NCI-H748 (cell line): ENCODE measurements at regions not wholly inside any gene's neighbourhood (a gene's known extent, or its start where the extent isn't known, plus 50 kb on each side); places are given as distances from the start of the nearest gene placed in this dataset.
A peak's percentile ranks its signal among the peaks of the same experiment; 100 is the strongest.

ENCODE experiments used
- DNase-seq: peaks from one replicate; lab custom pipeline; 2025; ENCODE audit not compliant: unreplicated experiment; lab: John Stamatoyannopoulos, UW

DNA sequence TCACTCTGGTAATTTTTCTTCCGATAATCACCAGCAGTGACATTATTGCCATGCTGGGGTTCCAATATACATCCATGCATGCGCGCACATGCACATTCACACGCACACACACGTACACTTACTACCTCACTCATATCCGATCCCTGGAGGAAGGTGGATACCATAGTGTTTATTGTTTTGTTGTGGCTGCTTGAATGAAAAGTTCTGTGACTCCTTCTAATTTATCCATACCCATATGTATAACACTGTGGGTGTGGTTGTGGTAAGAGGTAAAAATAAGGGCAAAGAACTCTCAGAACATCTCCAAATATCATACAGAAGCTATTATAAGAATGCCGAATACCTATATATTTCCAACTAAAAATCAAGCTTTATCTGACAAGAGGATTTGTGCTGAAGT lies 407.8 kb upstream of the PODXL start:
- DNase-seq = no peak

DNA sequence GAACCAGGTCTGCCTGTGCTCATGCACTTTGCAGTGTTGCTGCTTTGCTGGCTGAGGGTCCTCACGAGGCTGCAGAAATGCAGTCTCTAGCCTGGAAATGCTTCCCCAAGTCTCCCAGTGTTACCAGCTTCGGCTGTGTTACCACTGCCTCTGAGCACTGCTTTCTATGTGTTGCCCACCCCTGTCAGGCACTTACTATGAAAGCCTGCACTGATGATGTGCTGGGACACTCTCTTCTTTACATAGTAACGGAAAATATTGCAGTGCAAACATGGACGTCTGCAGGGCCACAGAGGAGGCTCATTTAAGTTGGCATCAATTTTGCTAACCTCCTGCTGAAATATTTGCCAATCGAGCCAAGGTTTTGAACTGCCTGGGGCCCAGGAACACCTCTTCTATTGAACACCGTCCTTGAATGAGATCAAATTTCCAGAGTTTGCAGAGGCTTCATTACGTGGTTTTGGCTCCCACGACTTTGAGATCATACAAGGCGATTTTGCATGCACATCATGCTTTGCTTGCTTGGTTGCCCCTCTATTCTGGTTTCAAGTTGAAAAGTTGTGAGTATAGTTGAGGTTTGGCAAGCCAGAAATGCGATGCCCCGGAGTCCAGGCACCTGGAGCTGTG lies 404.7 kb upstream of the PODXL start:
- DNase-seq = peak; percentile 88

DNA sequence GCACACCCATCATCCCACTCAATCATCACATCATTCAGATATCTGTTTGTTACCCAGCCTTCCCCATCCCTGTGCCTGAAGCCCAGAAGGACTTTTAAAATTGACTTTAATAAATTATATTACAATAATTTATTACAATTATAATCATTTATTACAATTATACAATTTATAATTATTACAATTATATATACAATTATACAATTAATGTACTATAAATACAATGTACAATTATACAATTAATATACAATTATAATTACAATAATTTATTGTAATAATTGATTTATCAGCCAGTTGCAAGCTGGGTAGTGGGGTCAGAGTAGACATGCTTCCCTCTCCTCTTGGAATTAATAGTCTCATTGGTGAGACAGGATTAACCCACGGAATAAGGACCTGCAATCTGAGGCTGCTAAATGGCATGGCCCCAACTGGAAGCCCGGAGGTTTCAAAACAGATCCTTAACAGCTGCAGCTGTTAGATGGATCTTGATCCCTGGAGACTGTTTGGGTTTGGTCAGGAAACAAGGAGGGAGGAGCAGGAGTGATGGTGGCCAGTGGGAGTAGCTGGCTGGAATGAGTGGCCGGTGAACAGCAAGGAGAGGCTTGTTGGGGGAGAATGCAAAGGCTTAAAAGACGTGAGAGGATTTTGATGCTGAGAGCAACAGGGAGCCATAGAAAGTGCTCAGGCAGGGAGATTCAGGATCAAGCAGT lies 402.8 kb upstream of the PODXL start:
- no peak for DNase-seq

DNA sequence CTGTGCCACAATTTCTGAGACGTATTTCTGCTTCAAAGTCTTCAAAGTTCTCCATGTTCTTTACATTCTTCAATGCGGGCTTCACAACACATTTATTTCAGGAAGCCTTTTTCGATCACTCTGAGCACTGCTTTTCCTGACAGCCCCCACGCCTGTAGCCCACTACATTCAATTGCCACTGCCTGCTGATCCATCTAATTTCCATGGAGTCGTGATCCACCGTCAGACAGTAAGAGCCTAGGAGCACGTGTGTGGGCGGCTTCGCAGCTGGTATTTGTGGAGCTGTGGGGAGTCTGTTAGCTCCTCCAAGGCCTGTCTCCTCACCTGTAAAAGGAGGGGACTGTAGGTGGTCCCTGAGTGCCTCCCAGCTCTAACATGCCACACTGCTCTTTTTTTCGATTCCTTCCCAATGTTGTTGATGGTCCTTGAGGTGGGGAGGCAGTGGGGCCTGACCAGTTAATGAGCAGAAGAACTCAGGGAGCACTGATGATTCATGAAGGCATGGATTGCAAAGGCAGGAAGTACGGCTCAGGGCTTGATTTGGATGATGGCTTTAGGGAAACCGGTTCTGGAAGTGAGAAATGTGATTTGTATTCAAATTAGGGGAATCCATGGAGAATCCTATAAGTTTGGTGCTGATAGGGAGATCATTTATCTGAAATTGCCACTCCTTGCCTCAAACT lies 401.1 kb upstream of the PODXL start:
- DNase-seq = no peak

DNA sequence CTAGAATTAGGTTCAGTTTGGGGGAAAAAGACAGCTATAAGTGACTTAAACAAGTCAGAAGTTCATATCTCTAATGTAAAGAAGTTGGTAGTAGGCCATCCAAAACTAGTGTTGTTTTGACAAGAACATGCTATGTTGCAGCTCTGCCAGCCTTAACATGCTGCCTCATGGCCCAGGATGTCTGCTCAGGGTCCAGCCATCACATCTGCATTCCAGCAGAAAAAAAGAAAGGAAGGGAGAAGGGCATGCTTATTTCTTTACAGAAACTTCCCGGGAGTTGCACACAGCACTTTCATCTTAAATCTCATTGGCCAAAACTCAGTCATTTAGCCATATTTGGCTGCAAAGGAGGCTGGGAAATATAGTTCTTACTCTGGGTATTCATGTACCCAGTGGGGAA lies 400.4 kb upstream of the PODXL start:
- DNase-seq = no peak

DNA sequence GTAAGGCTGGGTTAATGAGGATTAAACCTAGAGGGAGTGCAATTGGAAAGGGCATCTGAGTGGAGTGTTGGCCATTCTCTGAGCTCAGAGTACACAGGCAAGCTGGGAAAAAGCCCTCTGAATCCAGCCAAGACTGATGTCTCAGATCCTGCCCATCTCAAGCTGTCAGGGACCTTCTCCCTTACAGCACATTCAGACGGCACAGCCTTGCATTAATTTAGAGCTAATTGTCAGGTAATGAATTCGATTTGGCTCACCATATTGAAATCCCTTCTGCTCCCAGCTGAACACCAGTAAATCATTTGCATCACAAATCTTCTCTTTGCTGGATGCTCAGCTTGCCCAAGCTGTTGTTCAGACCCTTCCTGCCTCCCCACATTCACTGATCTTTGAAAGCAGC lies 399.3 kb upstream of the PODXL start:
- no peak for DNase-seq

DNA sequence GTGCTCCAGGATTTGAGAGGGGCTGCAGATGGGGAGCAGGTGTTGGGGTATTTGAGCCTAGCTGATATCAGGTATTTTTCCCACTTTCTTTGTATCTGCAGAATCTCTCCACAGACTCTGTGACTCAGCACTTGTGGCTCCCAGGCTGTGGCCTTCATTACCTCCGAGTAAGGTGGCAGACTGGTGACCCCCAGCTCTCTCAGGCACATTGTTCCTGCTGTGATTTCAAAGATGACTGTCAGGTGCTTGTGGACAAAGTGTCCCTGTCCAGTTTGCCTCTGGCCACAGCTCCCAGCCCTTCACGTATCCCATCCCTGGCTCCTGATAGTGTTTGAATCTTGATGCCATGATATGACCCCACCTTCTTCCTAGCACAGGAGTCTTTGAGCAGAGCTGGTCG lies 396.8 kb upstream of the PODXL start:
- DNase-seq = no peak

DNA sequence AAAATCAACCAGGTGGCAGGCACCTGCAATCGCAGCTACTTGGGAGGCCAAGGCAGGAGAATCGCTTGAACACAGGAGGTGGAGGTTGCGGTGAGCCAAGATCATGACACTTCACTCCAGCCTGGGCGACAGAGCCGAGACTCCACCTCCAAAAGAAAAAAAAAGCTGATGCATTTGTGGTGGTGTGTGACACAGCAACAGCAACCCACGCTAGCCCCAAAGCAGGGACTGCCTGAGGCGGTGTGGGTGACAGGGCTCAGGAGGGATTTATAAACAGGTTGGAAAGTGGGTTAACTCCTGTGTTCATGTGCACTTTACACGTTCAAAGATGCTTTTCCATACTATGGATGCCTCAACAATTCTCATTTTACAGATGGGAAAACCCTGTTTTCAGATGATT lies 395.9 kb upstream of the PODXL start:
- no peak for DNase-seq

DNA sequence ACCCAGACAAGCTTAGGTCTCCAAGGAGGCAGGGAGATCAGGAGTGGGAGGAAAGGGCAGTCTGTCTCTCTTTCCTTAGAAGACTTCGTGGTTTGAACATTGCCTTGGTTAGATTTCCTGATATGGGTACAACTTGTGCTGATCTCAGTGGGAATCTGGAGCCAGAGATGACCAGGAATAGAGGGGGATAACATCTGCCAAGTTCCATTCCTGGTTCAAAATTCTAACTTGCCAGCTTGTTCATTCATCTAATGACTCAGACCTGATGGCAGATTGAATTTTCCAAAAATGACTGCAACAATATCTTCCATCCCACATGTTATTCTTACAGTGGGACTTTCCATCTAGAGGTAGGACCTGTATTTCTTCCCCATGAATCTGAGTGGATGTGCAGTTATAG lies 394.3 kb upstream of the PODXL start:
- DNase-seq = no peak

DNA sequence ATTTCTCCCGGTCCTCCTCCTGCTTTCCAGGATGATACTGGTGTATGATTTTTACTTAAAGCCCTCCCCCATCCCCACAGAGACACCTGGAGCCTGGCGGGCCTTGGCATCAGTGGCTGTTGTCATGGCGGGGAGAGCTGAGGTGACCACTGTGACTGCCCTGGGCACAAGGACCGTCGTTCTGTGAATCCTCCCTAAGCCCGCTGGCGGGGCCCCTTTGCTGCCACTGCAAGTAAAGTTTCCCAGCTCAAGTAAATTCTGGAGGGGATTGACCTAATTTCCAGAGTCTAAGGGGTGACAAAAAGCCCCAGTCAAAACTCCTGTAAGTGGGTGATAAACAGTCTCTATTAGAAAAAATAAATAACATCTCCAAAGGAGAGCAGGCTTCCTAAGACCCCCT lies 393.2 kb upstream of the PODXL start:
- no peak for DNase-seq

DNA sequence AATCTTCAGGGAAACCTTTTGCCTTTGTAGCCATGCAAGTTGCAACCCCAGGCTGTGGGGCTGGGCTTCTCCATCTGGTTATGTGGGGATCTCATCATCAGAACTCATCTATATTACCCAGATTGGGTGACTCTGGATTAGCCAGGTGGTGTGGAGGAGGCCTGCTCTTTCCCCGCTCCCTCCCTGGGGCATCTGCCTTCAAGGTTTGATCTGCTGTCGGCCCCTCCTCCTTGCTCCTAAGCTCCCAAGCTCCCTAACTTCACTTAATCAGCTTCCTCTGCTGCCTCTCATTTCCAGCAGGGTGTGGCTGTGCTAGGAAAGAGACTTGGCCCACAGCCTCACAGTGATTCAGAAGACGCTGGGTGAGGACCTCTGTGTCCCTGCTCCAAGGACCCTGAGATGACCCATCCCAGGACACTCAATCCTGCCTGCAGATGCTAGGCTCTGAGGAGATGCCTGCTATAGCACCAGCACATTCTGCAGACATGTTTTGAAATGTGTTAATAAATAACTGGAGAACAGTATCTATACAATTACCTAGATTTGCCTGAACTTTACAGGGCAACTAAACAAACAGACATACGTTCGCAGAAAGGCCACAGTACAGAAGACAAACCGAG lies 392.1 kb upstream of the PODXL start:
- no peak for DNase-seq

DNA sequence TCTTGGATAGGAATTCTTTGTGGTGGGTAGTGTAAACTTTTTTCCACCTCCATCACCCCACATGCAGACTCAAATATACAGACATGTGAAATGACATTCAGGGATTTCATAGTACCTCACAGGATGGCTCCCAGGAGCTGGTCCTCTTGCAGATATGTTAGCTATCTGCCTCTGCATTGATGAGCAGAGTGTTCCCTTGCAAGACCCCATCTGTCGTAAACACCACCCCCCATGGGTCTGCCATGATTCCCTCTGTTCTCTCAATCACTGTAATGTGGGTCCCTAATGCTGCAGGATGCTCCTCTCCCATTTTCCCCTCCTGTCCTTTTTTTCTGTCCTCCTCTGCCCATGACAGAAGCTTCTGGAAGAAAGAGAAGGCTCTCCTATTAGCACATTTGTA lies 391.2 kb upstream of the PODXL start:
- DNase-seq = no peak

DNA sequence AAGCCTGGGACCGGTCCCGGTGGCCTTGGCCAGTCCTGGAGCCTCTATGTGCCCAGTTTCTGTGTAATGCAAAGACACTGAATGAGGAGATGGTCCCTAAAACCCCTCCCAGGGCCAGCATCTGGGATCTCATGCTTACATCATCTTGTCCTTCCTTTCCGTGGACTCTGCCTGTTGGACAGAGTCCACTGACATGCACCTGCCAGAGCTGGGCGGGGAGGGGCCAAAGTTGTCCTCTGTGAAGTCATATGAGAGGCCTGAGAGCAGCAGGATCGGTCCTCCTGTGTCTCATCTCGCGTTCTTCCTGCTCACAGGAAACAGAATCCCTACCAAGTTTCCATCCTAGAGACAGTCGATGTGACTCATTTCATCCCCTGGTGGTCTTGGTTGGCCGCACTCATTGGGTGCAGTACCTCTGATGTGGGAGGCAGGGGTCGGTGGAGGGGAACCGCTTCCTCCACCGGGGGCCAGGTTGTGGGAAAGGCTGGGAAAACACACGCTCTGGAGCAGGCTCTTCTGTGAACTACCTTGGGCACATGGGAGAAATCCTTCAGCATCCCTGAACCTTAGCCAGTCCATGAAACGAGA lies 389.6 kb upstream of the PODXL start:
- DNase-seq = no peak

DNA sequence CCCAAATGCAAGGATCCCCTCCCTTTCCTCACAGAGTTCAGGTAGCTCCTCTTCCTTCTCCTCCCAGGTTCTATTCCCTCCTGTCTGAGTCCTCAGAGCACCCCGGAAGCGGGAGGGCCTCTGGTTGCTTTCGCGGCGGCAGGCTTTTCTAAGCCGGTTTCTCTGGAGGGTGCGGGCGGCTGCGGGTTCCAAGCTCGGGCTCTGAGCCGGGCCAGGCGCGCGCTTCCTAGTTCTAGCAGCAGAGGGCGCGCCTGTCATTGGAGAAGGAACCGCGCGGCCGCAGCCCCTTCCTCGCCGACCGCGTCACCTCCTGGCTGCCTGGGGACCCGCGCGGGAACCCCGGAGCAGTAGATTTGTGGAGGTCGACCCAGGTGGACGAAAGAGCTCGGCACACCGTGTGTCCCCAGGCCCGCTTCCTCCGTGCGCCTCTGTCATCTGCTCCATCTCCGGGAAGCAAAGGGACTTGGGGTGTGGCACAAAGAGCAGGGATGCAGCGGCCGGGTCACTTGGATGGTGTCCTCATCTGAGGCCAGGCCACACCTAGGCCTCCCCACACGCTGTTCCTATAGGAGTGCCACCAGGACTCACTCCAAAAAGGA lies 389.0 kb upstream of the PODXL start:
- DNase-seq = peak; percentile 59

DNA sequence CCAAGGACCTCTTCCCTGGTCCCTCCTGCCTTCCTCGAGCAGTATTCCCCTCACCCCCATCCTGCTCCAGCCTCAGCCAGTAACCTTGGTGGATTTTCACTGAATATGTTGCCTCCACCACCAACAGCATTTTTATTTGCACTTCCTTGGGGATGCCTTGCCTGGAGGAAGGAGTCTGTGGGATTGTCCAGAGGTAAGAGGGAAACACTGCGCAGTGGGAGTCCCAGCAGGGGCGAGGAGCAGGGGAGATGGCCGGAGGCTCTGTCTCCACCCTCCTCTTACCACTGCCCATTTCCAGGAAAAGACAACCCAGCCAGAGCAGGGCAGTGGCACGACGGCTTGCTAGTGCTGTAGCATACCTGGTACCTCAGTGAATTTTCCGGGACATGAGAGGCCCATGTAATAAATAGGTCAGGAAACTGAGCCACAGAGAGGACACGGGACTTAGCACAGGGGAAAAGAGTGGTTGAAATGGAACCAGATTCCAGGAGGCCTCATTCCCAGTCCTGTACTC lies 388.2 kb upstream of the PODXL start:
- no peak for DNase-seq

DNA sequence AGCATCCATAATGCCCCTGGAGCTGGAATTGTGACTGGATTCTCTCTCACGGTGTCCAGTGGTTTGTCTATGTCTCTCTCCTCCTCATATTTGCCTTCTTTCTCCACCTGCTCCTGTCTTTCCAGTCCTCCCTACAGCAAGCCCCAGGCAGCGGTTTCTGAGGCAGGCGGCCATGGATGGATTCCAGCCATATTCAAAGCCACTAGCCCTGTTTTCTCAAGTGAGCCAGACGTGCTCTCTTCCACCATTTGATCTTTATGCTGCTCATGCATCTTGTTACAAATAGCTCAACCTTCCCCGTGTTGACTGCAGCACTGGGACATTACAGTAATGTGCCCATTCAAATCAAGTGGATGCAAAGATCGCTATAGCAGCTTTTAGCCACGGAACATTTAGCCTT lies 387.2 kb upstream of the PODXL start:
- DNase-seq = no peak

DNA sequence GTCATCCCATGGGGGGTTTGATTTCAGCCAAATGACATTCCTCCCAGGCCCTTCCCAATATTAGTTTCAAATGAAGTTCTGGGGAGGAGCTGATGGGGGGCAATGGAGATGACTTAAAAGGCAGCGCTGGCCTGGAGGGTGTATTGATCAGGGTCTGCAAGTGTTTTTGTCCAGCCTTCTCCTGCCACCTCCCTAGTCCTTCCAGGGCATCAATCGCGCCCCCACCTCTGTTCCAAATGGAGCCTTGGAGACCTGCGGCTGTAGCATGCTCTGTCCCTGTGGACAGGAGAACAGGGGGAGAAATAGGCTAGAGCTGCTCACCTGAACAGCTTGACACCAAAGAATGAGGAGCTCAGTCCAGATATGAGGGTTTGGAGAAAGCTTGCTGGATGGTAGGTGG lies 386.8 kb upstream of the PODXL start:
- DNase-seq = no peak

DNA sequence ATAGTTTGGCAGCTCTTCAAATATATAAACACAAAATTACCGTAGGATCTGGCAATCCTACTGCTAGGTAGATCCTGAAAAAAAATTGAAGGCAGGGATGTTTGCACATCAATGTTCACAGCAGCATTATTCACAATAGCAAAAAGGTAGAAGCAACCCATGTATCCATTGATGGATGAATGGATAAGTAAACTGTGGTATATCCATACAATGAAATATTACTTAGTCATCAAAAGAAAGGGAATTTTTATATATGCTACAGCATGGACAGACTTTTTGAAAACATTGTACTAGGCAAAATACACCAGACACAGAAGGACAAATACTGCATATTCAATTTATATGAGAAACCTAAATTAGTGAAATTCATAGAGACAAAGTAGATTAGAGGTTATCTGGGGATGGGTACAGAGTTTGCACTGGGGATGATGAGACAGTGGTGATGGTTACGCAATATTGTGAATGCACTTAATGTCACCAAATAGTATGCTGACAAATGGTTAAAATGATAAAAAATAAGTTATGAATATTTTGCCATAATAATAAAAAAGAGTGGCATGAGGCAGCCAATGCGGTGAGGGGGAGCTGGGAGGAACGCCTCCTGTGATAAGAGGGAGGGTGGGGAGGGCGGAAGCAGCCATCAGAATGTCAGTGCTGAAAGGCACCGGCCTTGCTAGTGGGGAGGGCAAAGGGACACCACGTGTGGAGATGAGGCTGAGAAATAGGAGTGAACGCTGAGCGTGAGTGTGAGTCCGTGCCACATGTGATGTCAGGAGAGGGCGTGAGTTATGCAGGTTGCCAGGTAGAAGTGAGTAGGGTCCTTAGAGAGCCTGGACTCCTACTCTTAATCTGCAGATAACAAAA lies 386.1 kb upstream of the PODXL start:
- no peak for DNase-seq

DNA sequence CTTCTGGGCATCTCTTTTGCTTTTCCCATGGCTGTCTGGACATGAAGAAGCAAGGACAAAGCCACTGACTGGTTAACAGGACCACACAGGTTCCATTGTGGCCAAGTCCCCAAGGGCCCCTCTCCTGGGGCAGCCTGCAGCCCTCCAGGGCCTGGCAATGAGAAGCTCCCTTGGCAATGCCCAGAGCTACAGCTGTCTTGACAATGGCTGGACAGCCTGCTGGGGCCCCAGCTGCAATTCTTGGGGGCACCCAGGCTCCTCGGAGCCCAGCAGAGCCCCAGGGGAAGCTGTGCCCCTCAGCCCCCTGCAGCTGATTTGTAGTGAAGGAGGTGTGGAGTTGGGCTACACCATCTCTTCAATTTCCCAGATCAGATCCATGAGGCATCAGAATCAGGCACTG lies 384.9 kb upstream of the PODXL start:
- DNase-seq = no peak

DNA sequence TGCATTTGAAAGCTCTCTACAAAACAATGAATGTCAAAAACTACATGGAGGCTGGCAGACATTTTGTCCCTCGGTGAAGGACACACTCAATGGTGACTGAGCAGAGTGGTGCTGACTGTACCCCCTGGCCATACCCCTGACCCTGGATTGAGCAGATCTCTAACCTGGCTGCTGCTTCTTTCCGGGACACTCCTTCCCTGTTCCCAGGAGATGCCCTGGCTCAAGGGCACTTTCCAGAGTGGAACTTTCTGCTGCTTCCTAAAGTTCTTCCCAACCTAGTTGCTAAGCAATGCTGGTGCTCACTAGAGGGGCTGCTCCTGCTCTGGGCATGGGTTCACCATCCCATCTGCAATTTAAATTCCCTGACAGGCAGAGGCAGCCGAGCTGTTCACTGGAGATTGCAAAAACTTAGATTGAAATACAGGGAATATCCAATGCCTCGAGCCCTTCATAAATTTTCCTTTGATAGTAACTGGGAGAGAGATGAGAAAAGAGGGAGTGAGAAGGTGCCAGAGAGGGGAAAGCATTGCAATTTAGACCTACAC lies 384.3 kb upstream of the PODXL start:
- no peak for DNase-seq
